ENCODE measurements at regions not wholly inside any gene's neighbourhood (a gene's known extent, or its start where the extent isn't known, plus 50 kb on each side); places are given as distances from the start of the nearest gene placed in this dataset.

GRCh38 chr3:88807491-88808105, 299.8 kb upstream of the EPHA3 start:
- DNase-seq = no peak

GRCh38 chr3:88809993-88810392, 297.4 kb upstream of the EPHA3 start:
- Histone ChIP-seq H3K27ac (no peak overlapping the region), H3K4me1 (no peaks in the 10 kb centered on the region), H3K4me3 (no peak overlapping the region), H3K9me3 (no peaks in the 10 kb centered on the region), H3K36me3 (no peaks in the 10 kb centered on the region), H3K27me3 (no peaks in the 10 kb centered on the region)
- no peak for DNase-seq
- ATAC-seq = no peak
- TF ChIP-seq CTCF (IDR thresholded peaks at IDR 0.05) = no peak
- intact Hi-C loops (cut with DNase I) = no loop called here

More at GRCh38 chr3:88807491-88808105, 299.8 kb upstream of the EPHA3 start:
- Histone ChIP-seq H3K36me3 (no peaks in the 10 kb centered on the region), H3K4me1 (no peaks in the 10 kb centered on the region), H3K4me3 (no peak overlapping the region), H3K27me3 (no peaks in the 10 kb centered on the region), H3K27ac (no peak overlapping the region), H3K9me3 (no peaks in the 10 kb centered on the region)
- TF ChIP-seq CTCF (IDR thresholded peaks at IDR 0.05) = no peak
- no peak for ATAC-seq
- intact Hi-C loops (cut with DNase I) = no loop called here

- Histone ChIP-seq H3K27ac (no peak overlapping the region), H3K4me1 (no peaks in the 10 kb centered on the region), H3K9me3 (no peaks in the 10 kb centered on the region), H3K36me3 (no peaks in the 10 kb centered on the region), H3K4me3 (no peak overlapping the region), H3K27me3 (no peaks in the 10 kb centered on the region)
- no peak for ATAC-seq
- no peak for DNase-seq
- no peak for TF ChIP-seq CTCF (IDR thresholded peaks at IDR 0.05)
- intact Hi-C loops (cut with DNase I) = no loop called here
These were observed 297.0 kb upstream of the EPHA3 start for GRCh38 chr3:88810455-88810854.

- TF ChIP-seq CTCF (IDR thresholded peaks at IDR 0.05) = no peak
- Histone ChIP-seq H3K36me3 (no peaks in the 10 kb centered on the region), H3K27me3 (no peaks in the 10 kb centered on the region), H3K4me1 (no peaks in the 10 kb centered on the region), H3K4me3 (no peak overlapping the region), H3K27ac (no peak overlapping the region), H3K9me3 (no peaks in the 10 kb centered on the region)
- no peak for ATAC-seq
- intact Hi-C loops (cut with DNase I) = no loop called here
- no peak for DNase-seq
These were observed 296.3 kb upstream of the EPHA3 start for GRCh38 chr3:88811096-88811495.

GRCh38 chr3:88812576-88812975, 294.8 kb upstream of the EPHA3 start:
- Histone ChIP-seq H3K27me3 (no peaks in the 10 kb centered on the region), H3K27ac (no peak overlapping the region), H3K36me3 (no peaks in the 10 kb centered on the region), H3K4me1 (no peaks in the 10 kb centered on the region), H3K9me3 (no peaks in the 10 kb centered on the region), H3K4me3 (no peak overlapping the region)
- ATAC-seq (no peak), DNase-seq (no peak)
- no peak for TF ChIP-seq CTCF (IDR thresholded peaks at IDR 0.05)
- intact Hi-C loops (cut with DNase I) = no loop called here

- intact Hi-C loops (cut with DNase I) = no loop called here
- Histone ChIP-seq H3K9me3 (no peaks in the 10 kb centered on the region), H3K4me3 (no peak overlapping the region), H3K36me3 (no peaks in the 10 kb centered on the region), H3K27me3 (no peaks in the 10 kb centered on the region), H3K4me1 (no peaks in the 10 kb centered on the region), H3K27ac (no peak overlapping the region)
- DNase-seq (no peak), ATAC-seq (no peak)
- TF ChIP-seq CTCF (IDR thresholded peaks at IDR 0.05) = no peak
These were observed 291.0 kb upstream of the EPHA3 start for GRCh38 chr3:88816445-88816844.
